ENCODE measurements at regions not wholly inside any gene's neighbourhood (a gene's known extent, or its start where the extent isn't known, plus 50 kb on each side); places are given as distances from the start of the nearest gene placed in this dataset.
A peak's percentile ranks its signal among the peaks of the same experiment; 100 is the strongest.

DNA sequence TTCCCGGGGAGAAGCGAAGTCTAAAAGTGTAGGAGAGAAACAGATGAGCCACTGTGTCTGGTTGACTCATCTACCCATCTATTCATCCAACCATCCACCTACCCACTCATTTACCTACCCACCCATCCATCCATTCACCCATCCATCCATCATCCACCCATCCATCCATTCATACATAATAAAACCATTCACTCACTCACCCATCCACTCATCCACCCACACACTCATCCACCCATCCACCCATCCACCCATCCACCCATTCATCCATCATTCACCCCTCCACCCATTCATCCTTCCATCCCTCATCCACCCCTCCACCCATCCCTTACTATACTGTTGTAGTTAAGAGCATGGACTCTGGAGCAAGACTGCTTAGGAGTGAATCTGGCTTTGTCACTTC is 136.4 kb upstream of the ATP2B2 start:
- Mint-ChIP-seq H3K4me1 (ENCODE audit: unreplicated experiment) (no peaks in the 10 kb centered on the region), H3K9me3 (ENCODE audit: unreplicated experiment) (peaks cover 18% of the 10 kb centered on the region), H3K27ac (ENCODE audit: unreplicated experiment) (no peak overlapping the region), H3K36me3 (ENCODE audit: unreplicated experiment) (no peaks in the 10 kb centered on the region), H3K27me3 (ENCODE audit: unreplicated experiment) (peaks cover 17% of the 10 kb centered on the region), H3K4me3 (ENCODE audit: unreplicated experiment) (no peak overlapping the region)
- TF ChIP-seq, protein P1, sequence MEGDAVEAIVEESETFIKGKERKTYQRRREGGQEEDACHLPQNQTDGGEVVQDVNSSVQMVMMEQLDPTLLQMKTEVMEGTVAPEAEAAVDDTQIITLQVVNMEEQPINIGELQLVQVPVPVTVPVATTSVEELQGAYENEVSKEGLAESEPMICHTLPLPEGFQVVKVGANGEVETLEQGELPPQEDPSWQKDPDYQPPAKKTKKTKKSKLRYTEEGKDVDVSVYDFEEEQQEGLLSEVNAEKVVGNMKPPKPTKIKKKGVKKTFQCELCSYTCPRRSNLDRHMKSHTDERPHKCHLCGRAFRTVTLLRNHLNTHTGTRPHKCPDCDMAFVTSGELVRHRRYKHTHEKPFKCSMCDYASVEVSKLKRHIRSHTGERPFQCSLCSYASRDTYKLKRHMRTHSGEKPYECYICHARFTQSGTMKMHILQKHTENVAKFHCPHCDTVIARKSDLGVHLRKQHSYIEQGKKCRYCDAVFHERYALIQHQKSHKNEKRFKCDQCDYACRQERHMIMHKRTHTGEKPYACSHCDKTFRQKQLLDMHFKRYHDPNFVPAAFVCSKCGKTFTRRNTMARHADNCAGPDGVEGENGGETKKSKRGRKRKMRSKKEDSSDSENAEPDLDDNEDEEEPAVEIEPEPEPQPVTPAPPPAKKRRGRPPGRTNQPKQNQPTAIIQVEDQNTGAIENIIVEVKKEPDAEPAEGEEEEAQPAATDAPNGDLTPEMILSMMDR (IDR thresholded peaks at IDR 0.05), result no peak
- DNase-seq (ENCODE audit: extremely low spot score, unreplicated experiment), result peak; percentile 19

DNA sequence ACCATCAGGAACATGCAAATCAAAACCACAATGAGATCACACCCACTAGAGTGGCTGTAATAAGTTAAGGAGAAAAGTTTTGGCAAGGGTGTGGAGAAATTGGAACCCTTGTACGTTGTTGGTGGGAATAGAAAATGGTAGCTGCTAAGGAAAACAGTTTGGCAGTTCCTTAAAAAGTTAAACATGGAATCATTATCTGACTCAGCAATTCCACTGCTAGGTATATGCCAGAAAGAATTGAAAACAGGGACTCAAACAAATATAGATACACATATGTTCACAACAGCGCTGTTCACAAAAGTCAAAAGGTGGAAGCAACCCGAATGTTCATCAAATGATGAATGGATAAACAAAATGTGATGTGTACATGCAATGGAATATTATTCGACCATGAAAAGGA is 138.8 kb upstream of the ATP2B2 start:
- Mint-ChIP-seq H3K4me1 (ENCODE audit: unreplicated experiment) (no peaks in the 10 kb centered on the region), H3K27me3 (ENCODE audit: unreplicated experiment) (peaks cover 17% of the 10 kb centered on the region), H3K36me3 (ENCODE audit: unreplicated experiment) (no peaks in the 10 kb centered on the region), H3K4me3 (ENCODE audit: unreplicated experiment) (no peak overlapping the region), H3K27ac (ENCODE audit: unreplicated experiment) (no peak overlapping the region), H3K9me3 (ENCODE audit: unreplicated experiment) (no peaks in the 10 kb centered on the region)
- TF ChIP-seq, protein P1 (IDR thresholded peaks at IDR 0.05), result no peak
- no peak for DNase-seq (ENCODE audit: extremely low spot score, unreplicated experiment)

DNA sequence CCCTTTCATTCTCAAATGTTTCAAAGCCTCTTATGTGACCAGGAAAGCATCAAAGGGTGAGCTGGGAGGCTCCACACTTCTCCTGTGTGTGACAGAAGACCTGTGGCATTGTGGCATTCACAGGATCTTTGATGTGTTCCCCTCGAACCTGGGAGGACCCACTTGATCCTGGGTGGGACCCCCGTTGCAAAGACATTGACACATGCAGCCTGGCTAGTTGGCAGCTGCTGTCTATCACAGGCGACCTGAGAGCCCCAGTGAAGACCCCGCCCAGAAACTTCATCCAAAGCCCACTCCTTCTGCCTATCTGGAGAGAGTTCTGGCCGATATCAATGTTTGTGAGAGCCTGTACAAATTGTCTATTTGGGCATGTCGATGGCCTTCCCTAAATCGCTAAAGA is 140.4 kb upstream of the ATP2B2 start:
- H3K9me3 Mint-ChIP-seq (ENCODE audit: unreplicated experiment), result no peaks in the 10 kb centered on the region
- no peak overlapping the region for H3K4me3 Mint-ChIP-seq (ENCODE audit: unreplicated experiment)
- TF ChIP-seq, protein P1 (IDR thresholded peaks at IDR 0.05), result no peak
- no peaks in the 10 kb centered on the region for H3K36me3 Mint-ChIP-seq (ENCODE audit: unreplicated experiment)
- peaks cover 17% of the 10 kb centered on the region for H3K27me3 Mint-ChIP-seq (ENCODE audit: unreplicated experiment)
- H3K4me1 Mint-ChIP-seq (ENCODE audit: unreplicated experiment), result no peaks in the 10 kb centered on the region
- no peak overlapping the region for H3K27ac Mint-ChIP-seq (ENCODE audit: unreplicated experiment)
- DNase-seq (ENCODE audit: extremely low spot score, unreplicated experiment), result peak; percentile 66

DNA sequence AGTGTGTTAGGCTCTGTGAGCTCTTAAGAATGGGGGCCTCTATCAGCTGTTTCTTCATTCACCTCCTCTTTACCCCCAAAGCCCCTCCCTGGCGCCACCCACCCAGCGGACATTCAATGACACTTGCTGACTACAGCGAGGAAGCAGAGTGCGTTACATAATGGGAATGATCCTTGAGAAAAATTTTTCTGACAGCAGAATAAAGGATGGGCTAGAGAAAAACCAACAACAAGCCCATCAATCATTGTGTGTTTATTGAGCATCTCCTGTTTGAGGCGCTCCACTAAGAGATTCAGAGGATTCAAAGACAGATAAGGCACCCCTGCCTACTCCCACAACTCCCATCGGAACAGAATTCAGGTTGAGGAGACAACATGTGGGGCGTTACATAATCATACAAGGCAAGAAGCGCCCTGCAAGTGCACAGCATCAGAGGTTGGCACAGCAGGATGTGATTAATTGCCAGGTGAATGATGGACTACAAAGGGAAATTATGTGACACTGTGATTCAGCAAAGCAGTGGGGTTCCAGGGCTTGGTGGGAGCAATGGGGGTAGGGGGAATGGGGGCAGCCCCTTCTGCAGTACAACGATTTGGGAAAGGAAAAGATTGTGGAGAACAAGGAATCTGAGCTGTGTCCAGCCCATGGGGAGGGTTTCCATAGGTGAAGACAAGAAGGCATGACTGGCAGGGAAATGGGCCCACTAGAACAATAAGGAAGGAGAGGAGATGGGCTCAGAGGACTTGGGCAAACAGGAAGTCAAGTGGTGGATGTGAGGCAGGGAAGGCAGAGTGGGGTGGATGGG is 141.3 kb upstream of the ATP2B2 start:
- Mint-ChIP-seq H3K4me1 (ENCODE audit: unreplicated experiment) (no peaks in the 10 kb centered on the region), H3K4me3 (ENCODE audit: unreplicated experiment) (no peak overlapping the region), H3K36me3 (ENCODE audit: unreplicated experiment) (no peaks in the 10 kb centered on the region), H3K27ac (ENCODE audit: unreplicated experiment) (no peak overlapping the region), H3K9me3 (ENCODE audit: unreplicated experiment) (no peaks in the 10 kb centered on the region), H3K27me3 (ENCODE audit: unreplicated experiment) (peaks cover 17% of the 10 kb centered on the region)
- DNase-seq (ENCODE audit: extremely low spot score, unreplicated experiment), result peak; percentile 51
- TF ChIP-seq, protein P1 (IDR thresholded peaks at IDR 0.05), result no peak

DNA sequence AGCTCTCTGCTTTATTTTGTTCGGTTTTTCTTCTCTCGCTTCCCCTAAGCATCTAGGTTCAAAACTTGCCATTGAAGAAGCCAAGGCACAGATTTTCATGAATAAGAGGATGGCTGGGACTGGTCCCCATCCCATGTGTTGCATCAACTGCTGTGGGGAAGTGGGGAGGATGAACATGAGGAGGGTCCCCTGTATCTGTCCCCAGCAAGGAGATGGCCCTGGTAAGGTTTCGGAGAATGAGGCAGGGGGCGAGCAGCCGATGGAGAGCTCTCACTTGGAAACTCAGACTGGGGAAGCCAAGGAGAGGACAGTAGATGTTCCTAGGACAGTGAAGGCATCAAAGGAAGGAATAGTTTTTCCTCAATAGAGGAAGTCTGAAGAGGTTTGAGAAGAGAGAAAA is 142.0 kb upstream of the ATP2B2 start:
- TF ChIP-seq, protein P1 (IDR thresholded peaks at IDR 0.05), result no peak
- no peak overlapping the region for H3K27ac Mint-ChIP-seq (ENCODE audit: unreplicated experiment)
- no peaks in the 10 kb centered on the region for H3K9me3 Mint-ChIP-seq (ENCODE audit: unreplicated experiment)
- no peaks in the 10 kb centered on the region for H3K36me3 Mint-ChIP-seq (ENCODE audit: unreplicated experiment)
- DNase-seq (ENCODE audit: extremely low spot score, unreplicated experiment), result peak; percentile 49
- no peaks in the 10 kb centered on the region for H3K4me1 Mint-ChIP-seq (ENCODE audit: unreplicated experiment)
- H3K4me3 Mint-ChIP-seq (ENCODE audit: unreplicated experiment), result no peak overlapping the region
- H3K27me3 Mint-ChIP-seq (ENCODE audit: unreplicated experiment), result peaks cover 17% of the 10 kb centered on the region

All from osteocyte (in vitro differentiated cells).